ACHN (cell line): ENCODE measurements at regions not wholly inside any gene's neighbourhood (a gene's known extent, or its start where the extent isn't known, plus 50 kb on each side); places are given as distances from the start of the nearest gene placed in this dataset.

Experiments used
- DNase-seq: peaks from one replicate; pipeline ENCODE4 v3.0.0-alpha.2; 2015
- in situ Hi-C: cut with HindIII; loops from 2 replicates; pipeline ENCODE4 v1.10.0; 2017; ENCODE audit warnings: low sequenced_read_pairs, low pct_ligation_motif_present, low pct_unique_long_range_greater_than_20kb

DNA sequence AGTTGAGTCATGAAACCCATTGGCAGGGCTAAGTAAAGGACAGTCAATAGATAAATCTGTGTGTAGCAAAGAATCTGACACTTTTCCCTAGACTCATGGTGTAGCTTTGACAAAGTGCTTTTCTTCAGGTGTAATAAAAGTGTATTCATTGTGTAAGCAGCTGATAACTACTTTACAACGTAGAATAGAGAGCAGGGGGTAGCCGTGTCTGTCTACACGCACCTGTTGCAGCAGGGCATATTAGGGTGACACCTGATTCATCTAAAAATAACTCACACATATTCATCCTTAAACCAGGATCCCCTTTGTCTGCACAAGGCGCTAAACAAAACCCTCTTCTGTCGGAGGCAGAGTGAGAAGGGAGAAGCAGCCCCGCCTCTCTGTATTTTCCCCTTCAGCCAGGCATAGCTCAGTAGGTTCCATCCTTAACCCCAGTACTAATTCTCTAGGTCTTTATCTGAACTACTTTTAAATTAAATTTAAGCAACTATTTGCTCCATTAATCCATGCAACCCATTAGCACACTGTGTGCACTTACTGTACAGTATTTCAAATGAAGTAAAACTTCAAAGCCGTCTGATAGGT lies 306.7 kb upstream of the SASH1 start:
- in situ Hi-C loops, result no loop called here
- no peak for DNase-seq

- in situ Hi-C loops, result no loop called here
- no peak for DNase-seq
These were observed 305.1 kb upstream of the SASH1 start for GRCh38 chr6:148037496-148037895.

- in situ Hi-C loops, result no loop called here
- no peak for DNase-seq
These were observed 301.1 kb upstream of the SASH1 start for GRCh38 chr6:148041546-148041945.

- in situ Hi-C loops, result no loop called here
- DNase-seq, result no peak
These were observed 300.1 kb upstream of the SASH1 start for GRCh38 chr6:148042536-148042935.

- in situ Hi-C loops, result no loop called here
- no peak for DNase-seq
These were observed 298.3 kb upstream of the SASH1 start for GRCh38 chr6:148044261-148044751.

DNA sequence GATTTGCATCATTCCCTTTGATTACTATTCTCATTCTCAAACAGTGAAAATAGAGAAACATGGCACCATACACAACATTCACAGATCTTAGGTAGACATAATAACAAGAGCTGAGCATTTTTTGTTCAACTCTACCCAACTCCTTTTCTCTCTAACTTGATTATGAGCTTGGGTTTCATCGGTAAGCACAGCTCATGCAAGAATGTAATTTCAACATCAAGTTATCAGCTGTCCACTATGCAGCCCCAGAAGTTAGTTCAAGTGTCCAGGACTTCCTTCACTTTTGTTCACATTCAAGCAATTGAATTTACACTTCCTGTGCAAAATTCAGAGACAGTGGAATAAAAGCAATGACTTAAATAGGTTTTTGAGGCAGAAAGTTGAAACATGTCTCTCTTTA lies 297.7 kb upstream of the SASH1 start:
- DNase-seq, result no peak
- in situ Hi-C loops, result no loop called here

DNA sequence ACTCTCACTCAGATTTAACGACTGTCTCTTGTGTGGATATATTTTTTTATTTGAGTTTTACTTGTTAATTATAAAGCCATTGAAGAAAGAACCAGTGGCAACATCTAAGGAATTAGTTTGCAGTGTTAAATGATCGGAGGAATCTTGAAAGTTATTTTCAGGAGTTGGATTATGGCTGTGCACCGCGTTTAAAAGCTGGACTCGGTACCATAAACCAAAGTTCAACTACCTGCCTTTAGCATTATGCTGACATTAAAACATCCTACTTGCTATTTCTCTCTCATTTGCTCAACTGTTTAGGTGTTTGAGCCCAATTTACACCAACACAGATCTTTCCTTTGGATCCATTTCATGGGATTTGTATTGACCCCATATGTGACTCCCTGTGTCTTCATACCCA lies 289.4 kb upstream of the SASH1 start:
- in situ Hi-C loops, result no loop called here
- DNase-seq, result no peak

DNA sequence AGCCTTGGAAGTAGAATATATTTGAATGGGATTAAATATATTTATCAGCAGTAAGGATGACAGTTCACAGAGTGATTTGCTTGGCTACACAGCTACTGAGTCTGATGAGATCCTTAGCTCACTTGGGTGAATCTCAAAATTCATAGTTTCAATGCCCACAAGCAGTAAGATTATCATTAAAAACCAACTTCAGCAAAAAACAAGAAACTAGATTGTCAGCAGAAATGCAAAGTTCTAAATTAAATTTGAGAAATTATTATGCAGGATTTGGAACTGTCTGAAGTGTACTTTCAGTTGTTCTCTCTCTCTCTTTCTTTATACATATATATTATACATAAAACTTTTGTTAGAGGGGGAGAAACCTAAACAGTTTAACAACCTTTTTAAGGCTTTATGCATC lies 288.8 kb upstream of the SASH1 start:
- in situ Hi-C loops, result no loop called here

DNA sequence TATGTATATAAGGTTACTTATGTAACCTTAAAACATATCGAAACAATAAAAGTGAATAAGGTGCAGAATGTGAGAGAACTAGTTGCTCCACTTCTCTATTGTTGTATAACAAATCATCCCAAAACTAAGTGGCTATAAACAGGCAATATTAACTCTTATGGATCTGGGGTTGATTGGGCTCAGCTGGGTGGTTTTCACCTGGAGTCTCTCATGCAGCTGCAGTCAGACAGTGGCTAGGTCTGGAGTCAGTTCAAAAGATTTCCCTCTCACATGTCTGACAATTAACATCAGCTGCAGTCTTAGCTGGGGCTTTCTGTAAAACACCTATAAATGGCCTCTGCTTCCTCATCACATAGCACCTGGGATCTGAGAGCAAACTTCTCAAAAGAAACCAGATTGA lies 288.4 kb upstream of the SASH1 start:
- in situ Hi-C loops, result no loop called here
- DNase-seq, result no peak

More for the DNA sequence above, 288.8 kb upstream of the SASH1 start:
- no peak for DNase-seq

- DNase-seq, result no peak
- in situ Hi-C loops, result no loop called here
These were observed 287.2 kb upstream of the SASH1 start for GRCh38 chr6:148055419-148055818.

GRCh38 chr6:148059869-148060268 lies 282.8 kb upstream of the SASH1 start:
- in situ Hi-C loops, result no loop called here
- DNase-seq, result no peak

DNA sequence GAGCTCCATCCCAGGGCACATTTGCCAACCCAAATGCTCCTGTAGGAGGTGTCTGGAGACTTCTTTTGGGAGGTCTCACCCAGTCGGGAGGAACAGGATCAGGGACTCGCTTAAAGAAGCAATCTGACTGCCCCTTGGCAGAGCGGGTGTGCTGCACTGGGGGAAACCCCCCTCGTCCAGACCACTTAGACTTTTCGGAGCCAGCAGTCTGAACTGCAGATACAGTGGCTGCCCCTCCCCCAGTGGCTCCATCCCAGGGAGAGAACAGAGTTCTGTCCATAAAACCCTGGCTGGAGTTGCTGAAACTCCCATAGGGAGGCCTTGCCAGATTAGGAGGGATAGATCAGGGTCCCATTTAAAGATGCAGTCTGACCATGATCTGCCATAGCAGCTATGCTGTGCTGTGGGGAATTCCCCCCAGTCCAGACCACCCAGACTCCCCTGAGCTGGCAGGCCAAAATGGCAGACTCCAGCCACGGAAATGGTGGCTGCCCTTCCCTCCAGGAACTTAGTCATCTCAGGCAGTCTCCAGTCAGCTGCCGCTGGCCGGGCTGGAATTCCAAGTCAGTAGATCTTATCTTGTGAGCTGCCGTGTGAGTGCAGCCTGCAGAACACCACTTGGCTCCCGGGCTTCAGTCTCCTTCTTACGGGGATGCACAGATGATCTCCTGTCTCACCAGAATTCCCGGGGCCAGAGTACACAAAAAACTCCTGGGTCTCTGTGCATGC lies 278.1 kb upstream of the SASH1 start:
- no peak for DNase-seq
- in situ Hi-C loops, result no loop called here

DNA sequence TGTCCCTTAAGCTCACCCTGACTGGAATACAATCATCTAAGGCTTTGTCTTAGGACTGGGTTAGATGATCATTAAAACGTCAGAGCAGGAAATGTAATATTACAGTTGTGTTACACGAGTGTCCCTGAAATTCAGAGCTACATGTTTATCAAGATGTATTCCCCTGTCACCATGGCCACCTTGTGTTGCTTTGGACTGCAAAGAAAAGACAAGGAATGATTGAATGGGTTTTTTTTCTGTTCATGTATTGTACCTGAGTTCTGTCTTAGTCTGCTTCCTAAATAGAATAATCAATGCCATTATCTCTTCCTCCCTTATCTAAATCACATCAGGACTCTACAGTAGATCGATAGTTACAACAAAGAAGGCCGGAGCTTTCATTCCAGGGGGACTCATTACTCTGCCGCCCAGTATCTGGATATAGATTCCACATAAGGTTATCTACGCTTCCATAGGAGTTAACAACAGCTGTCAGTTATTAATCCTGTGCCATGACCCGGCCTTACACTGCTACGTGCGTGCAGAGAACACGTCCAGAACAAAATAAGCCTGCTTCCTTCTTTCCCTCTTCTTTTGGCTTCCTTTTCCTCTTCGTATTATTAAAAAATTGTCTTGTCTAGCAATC lies 274.1 kb upstream of the SASH1 start:
- in situ Hi-C loops, result no loop called here
- DNase-seq, result no peak

- DNase-seq, result no peak
- in situ Hi-C loops, result no loop called here
These were observed 273.4 kb upstream of the SASH1 start for GRCh38 chr6:148069256-148069655.

DNA sequence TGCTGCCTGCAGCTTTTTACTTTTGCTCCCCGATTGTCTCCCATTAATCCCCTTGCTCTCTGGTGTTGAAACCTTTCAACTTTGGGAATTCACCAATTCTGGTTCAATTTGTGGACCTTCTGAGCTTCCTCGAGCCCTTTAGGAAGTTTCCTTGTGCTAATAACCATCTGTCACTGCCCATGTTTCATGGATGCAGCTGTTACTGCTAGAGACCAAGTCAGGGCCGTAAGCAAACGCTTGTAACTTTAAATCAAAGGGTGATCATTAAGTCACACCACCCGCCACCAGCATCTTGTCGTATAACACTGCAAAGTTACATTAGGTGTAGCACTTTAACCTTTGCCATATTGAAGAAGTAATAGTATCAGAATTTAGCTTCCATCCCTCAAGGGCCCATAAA lies 268.3 kb upstream of the SASH1 start:
- no peak for DNase-seq
- in situ Hi-C loops, result no loop called here

GRCh38 chr6:148074738-148075137 lies 267.9 kb upstream of the SASH1 start:
- DNase-seq, result no peak
- in situ Hi-C loops, result no loop called here

DNA sequence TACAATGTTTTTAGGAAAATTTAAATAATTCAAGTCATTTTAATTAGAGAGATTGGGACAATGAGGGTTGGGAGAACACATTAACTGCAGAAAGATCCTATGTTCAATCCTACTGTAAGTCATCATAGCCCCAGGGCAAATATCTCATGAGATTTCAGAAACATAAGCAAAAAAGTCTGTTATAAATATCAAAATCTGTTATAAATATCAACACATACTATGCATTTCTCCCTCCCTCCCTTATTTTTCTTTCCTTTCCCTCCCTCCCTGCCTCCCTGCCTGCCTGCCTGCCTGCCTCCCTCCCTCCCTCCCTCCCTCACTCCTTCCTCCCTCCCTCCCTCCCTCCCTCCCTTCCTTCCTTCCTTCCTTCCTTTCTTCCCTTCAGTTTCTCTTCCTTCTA lies 267.3 kb upstream of the SASH1 start:
- in situ Hi-C loops, result no loop called here
- no peak for DNase-seq

DNA sequence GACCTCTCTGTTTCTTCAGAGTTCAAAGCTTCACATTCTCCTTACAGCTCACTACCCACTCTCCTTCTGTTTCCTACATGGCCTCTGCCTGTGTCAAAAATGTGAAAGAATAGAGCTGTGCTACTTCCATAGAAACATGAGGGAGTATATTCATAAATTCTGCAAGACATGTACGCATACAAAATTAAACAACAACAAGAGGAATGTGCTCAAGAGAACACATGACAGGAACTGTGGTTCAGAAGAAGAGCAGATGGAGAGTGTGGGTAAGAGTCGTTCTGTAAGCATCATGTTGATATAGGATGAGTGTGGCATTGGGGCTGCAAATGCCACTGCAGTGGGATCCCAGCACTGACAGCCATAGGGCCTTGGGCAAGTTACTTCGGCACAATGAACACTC lies 266.6 kb upstream of the SASH1 start:
- DNase-seq, result no peak
- in situ Hi-C loops, result no loop called here

DNA sequence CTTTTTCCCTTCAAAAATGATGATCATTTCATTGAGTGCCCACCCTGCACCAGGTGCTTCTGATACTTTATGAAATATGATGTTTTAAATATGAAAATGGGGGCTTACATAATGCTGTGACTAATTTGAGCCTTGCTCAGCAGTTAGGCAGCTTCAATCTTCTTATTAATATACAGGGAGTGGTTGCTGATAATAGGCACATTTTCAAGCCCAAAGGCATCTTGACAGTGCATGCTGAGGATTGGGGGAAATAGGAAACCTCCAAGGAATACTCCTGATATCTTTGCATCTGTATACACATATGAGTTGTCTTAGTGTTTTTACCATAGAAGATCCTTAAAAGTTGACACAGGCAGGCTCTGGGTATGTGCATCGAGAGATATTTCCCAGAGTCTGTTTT lies 262.3 kb upstream of the SASH1 start:
- in situ Hi-C loops, result no loop called here
- no peak for DNase-seq

DNA sequence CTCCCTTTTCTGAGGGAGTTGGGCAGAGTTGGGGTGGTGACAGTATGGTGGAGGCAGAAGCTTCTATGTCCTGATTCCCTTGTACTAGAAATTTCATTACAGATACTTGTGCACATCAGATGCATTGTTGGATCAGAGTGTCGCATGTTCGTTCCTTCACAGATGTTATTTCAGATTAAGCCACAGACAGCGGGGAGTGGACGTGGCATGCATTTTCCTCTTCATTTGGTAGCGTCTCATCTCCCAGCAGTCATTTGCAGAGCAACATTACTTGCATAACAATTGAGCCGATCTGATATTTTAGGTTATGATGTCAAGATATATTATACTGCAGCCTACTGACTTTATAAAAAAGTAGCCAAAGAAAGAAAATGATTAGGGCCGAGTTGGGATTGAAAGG lies 261.6 kb upstream of the SASH1 start:
- in situ Hi-C loops, result no loop called here
- no peak for DNase-seq
